ENCODE measurements at regions not wholly inside any gene's neighbourhood (a gene's known extent, or its start where the extent isn't known, plus 50 kb on each side); places are given as distances from the start of the nearest gene placed in this dataset.

GRCh38 chr12:40508421-40508820 is 183.8 kb upstream of the CNTN1 start:
- no peak for TF ChIP-seq POLR2AphosphoS5 (IDR thresholded peaks at IDR 0.05; ENCODE audit: low read depth, low read length)
- TF ChIP-seq POLR2A (IDR thresholded peaks at IDR 0.05; ENCODE audit: low read depth, low read length): no peak
